Upper lobe of right lung (tissue), 1 donor: ENCODE measurements at regions not wholly inside any gene's neighbourhood (a gene's known extent, or its start where the extent isn't known, plus 50 kb on each side); places are given as distances from the start of the nearest gene placed in this dataset.
A peak's percentile ranks its signal among the peaks of the same experiment; 100 is the strongest.

Experiments used
- ATAC-seq: fragments of 200-7000 bp; cut with Tn5 transposase; one replicate; pipeline ENCODE4 v1.9.1; 2020; ENCODE audit warnings: mild to moderate bottlenecking, moderate library complexity
- DNase-seq: peaks from one replicate; pipeline ENCODE4 v3.0.0-alpha.2; 2020
- H3K27ac ChIP-seq: fragments of 200-600 bp; one replicate; pipeline ENCODE4 v1.8.0; 2022
- H3K27me3 ChIP-seq: fragments of 200-600 bp; one replicate; pipeline ENCODE4 v1.8.0; 2022; ENCODE audit warnings: mild to moderate bottlenecking
- H3K36me3 ChIP-seq: fragments of 200-600 bp; one replicate; pipeline ENCODE4 v1.8.0; 2022
- H3K4me1 ChIP-seq: fragments of 200-600 bp; one replicate; pipeline ENCODE4 v1.8.0; 2022
- H3K4me3 ChIP-seq: fragments of 200-600 bp; one replicate; pipeline ENCODE4 v1.8.0; 2022; ENCODE audit warnings: mild to moderate bottlenecking
- H3K9me3 ChIP-seq: fragments of 200-600 bp; one replicate; pipeline ENCODE4 v1.8.0; 2022
- intact Hi-C: fragments of 100-400 bp; cut with DNase I; formaldehyde crosslinking; loops from one replicate; pipeline ENCODE4 v1.11.0; 2022
- TF ChIP-seq, protein P1 (sequence below): fragments of 200-600 bp; IDR thresholded peaks from one replicate; pipeline ENCODE4 v1.8.0; 2022; ENCODE audit warnings: antibody characterized with exemption
- donor health status: DM: no; HTN: yes; CAD: no; lungs with severe emphysema.

GRCh38 chr1:68608289-68608688 is 111.4 kb upstream of the DEPDC1 start:
- H3K9me3 ChIP-seq, result no peaks in the 10 kb centered on the region
- ATAC-seq (peak; percentile 38), DNase-seq (no peak)
- intact Hi-C loops, result no loop called here
- no peak overlapping the region for H3K4me3 ChIP-seq
- no peaks in the 10 kb centered on the region for H3K27me3 ChIP-seq
- no peaks in the 10 kb centered on the region for H3K36me3 ChIP-seq
- no peaks in the 10 kb centered on the region for H3K4me1 ChIP-seq
- TF ChIP-seq, protein P1, sequence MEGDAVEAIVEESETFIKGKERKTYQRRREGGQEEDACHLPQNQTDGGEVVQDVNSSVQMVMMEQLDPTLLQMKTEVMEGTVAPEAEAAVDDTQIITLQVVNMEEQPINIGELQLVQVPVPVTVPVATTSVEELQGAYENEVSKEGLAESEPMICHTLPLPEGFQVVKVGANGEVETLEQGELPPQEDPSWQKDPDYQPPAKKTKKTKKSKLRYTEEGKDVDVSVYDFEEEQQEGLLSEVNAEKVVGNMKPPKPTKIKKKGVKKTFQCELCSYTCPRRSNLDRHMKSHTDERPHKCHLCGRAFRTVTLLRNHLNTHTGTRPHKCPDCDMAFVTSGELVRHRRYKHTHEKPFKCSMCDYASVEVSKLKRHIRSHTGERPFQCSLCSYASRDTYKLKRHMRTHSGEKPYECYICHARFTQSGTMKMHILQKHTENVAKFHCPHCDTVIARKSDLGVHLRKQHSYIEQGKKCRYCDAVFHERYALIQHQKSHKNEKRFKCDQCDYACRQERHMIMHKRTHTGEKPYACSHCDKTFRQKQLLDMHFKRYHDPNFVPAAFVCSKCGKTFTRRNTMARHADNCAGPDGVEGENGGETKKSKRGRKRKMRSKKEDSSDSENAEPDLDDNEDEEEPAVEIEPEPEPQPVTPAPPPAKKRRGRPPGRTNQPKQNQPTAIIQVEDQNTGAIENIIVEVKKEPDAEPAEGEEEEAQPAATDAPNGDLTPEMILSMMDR, result no peak
- no peak overlapping the region for H3K27ac ChIP-seq

DNA sequence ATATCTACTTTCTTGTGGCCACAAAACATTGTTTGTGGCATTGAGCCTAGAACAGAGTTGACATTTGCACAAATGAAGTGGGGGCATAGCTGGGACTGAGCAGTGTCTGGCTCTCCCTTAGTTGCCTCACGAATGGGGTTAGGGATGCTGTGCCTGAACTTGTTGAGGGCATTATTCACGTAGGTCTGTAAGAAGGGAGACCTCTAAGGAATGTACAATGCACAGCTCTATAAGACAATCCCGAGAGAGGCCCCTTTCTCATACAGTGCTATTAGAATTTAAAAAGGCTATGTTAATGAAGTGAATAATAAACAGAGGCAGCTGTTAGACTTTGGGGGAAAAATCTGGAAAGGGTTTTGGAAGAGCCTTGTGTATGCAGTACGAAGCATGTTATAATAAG is 118.4 kb upstream of the DEPDC1 start:
- TF ChIP-seq, protein P1, result no peak
- Histone ChIP-seq H3K4me3 (no peak overlapping the region), H3K36me3 (no peaks in the 10 kb centered on the region), H3K27me3 (no peaks in the 10 kb centered on the region), H3K4me1 (no peaks in the 10 kb centered on the region), H3K9me3 (no peaks in the 10 kb centered on the region), H3K27ac (no peak overlapping the region)
- ATAC-seq (no peak), DNase-seq (no peak)
- intact Hi-C loops, result no loop called here

DNA sequence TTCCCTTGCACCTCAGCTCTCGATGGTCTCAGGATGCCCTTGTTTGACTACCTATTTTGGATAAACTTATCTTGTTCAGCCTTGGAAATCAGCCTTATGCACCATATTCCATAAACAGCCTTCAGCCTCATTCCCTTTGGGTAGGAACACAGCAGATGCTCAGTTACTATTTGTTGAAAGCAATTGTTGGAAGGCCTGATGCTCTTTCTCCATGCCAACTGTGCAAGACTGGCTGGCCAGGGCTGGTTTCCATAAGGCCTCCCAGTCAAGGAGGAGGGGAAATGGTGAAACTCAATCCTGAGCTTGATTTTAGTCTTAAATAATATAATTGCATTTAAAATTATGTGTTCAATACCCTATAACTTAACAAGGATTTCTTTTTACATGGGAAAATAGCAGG is 121.1 kb upstream of the DEPDC1 start:
- Histone ChIP-seq H3K36me3 (no peaks in the 10 kb centered on the region), H3K9me3 (peaks cover 17% of the 10 kb centered on the region), H3K27ac (no peak overlapping the region), H3K4me3 (no peak overlapping the region), H3K27me3 (no peaks in the 10 kb centered on the region), H3K4me1 (no peaks in the 10 kb centered on the region)
- intact Hi-C loops, result no loop called here
- TF ChIP-seq, protein P1, result no peak
- DNase-seq (no peak), ATAC-seq (no peak)

GRCh38 chr1:68620571-68620970 is 123.7 kb upstream of the DEPDC1 start:
- no peaks in the 10 kb centered on the region for H3K27me3 ChIP-seq
- H3K36me3 ChIP-seq, result no peaks in the 10 kb centered on the region
- DNase-seq, result no peak
- H3K27ac ChIP-seq, result no peak overlapping the region
- intact Hi-C loops, result no loop called here
- TF ChIP-seq, protein P1, result no peak
- no peaks in the 10 kb centered on the region for H3K4me1 ChIP-seq
- H3K4me3 ChIP-seq, result no peak overlapping the region
- ATAC-seq, result no peak
- H3K9me3 ChIP-seq, result peaks cover 17% of the 10 kb centered on the region

DNA sequence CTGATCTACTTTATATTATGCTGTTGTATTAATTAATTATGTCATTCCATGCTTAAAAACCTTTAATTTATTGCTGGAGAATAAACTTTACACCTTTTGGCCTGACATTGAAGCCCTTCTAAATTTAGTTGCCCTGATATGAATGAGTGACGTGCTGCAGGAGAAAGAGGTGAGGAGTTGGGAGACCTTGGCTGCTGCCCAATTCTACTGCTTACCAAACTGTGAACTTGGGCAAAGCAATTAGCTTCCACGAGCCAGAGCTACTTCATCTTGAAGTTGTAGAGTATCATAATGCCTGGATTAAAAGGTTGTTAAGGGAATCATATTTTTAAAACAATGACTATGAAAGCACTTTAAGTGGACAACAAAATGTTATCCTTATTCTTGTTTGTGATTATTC is 126.8 kb upstream of the DEPDC1 start:
- ATAC-seq (no peak), DNase-seq (no peak)
- Histone ChIP-seq H3K27ac (no peak overlapping the region), H3K9me3 (peaks cover 17% of the 10 kb centered on the region), H3K36me3 (no peaks in the 10 kb centered on the region), H3K27me3 (no peaks in the 10 kb centered on the region), H3K4me3 (no peak overlapping the region), H3K4me1 (no peaks in the 10 kb centered on the region)
- TF ChIP-seq, protein P1, result no peak
- intact Hi-C loops, result no loop called here

- no peak for ATAC-seq
- DNase-seq, result no peak
- Histone ChIP-seq H3K9me3 (peaks cover 17% of the 10 kb centered on the region), H3K4me3 (no peak overlapping the region), H3K4me1 (no peaks in the 10 kb centered on the region), H3K27ac (no peak overlapping the region), H3K36me3 (no peaks in the 10 kb centered on the region), H3K27me3 (no peaks in the 10 kb centered on the region)
- intact Hi-C loops, result no loop called here
- TF ChIP-seq, protein P1, result no peak
These were observed 127.4 kb upstream of the DEPDC1 start for GRCh38 chr1:68624233-68624632.
